ENCODE measurements at regions not wholly inside any gene's neighbourhood (a gene's known extent, or its start where the extent isn't known, plus 50 kb on each side); places are given as distances from the start of the nearest gene placed in this dataset.

GRCh38 chr2:144333143-144333555 is 186.8 kb downstream of the ZEB2 start:
- no peak for DNase-seq

- DNase-seq, result peak; percentile 96
Measured at GRCh38 chr2:144332356-144333142, 187.4 kb downstream of the ZEB2 start.

GRCh38 chr2:144331674-144332355 is 188.1 kb downstream of the ZEB2 start:
- DNase-seq, result no peak

- DNase-seq, result peak; percentile 71
Measured at GRCh38 chr2:144330951-144331673, 188.8 kb downstream of the ZEB2 start.

- no peak for DNase-seq
Measured at GRCh38 chr2:144329472-144329871, 190.4 kb downstream of the ZEB2 start.

DNA sequence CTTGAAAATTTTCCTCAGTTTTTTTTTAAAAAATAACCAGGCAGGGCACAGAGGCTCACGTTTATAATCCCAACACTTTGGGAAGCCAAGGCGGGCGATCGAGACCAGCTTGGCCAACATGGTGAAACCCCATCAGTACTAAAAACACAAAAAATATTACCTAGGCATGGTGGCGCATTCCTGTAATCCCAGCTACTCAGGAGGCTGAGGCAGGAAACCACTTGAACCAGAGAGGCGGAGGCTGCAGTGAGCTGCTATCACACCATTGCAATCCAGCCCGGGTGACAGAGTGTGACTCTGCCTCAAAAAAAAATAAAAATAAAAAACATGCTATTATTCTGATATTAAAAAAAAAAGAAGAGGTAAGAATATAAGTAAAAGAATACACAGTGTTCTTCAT is 191.0 kb downstream of the ZEB2 start:
- no peak for DNase-seq

GRCh38 chr2:144326825-144327224 is 193.1 kb downstream of the ZEB2 start:
- no peak for DNase-seq

- DNase-seq, result no peak
Measured at GRCh38 chr2:144325086-144325485, 194.8 kb downstream of the ZEB2 start.

DNA sequence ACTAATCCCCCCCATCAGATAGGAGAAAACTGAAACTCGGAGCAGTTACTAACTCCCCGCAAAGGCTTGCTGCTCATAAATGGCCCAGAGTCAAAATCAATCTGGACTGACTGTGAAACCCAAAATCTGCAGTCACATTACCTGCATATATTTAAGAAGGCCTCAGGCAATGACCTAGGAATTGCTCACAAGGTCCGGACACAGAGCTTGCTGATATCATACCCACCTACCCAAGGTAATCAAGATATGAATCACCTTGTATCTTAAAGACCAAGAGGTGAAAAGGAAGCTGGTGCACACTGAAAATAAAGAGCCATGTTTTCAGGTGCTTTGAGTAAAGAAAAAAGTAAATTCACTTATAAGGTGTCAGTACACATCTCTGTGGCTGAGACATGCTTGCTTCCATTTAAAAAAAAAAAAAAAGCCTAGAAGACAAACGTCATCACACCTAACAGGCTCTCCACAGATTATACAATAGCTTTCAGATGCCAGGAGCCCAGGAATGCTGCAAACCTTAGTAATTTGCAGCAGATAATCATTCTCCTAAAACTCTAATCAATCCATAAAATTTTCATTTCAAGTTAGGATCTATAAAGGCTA is 195.4 kb downstream of the ZEB2 start:
- DNase-seq, result no peak

GRCh38 chr2:144323946-144324345 is 196.0 kb downstream of the ZEB2 start:
- no peak for DNase-seq

DNA sequence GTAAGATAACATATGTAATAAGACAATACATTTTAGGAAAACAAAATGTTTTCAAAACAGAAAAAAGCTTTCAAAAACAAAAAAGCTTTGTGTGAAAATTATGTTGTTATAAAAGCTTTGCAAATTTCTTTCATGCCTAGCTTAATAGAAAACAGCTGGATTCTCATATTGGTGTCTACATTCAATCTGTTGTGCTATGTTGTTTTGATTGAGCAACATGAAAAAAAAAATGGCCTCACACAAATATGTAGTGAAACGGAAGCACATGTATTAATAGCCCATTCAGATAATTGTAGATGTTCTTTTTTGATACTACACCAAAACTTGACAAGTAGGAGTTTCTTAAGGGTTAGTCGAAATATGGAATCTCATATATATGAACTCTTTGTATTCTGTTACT is 197.5 kb downstream of the ZEB2 start:
- DNase-seq, result no peak

- no peak for DNase-seq
Measured at GRCh38 chr2:144320491-144320890, 199.4 kb downstream of the ZEB2 start.

DNA sequence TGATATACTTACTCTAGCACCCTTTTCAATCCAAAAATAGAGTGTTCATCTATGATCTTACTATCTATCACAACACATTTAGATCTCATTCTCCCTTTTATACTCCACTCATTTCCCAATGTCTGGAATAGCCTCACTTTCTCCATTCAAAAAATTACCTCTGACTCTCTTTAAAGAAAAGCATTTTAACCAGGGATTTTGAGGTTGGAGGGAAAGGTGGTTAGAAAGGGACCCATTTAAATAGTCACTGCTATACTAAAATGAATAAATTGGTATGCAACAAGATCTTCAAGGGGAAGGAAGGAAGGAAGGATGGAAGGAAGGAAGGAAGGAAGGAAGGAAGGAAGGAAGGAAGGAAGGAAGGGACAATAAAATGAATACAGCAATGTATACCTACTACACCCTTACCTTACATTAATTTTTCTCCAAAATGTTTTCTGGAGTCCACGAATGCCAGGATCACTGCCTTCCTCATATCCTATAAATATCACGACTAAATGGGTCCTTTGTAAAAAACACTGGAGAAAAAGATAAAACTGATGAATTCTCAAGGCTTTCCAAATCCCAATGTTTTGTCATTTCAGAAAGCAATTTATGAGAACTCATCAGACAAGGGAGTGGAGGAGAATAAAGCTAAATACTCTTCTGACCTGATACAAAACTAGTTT is 202.7 kb downstream of the ZEB2 start:
- no peak for DNase-seq

GRCh38 chr2:144310889-144311608 is 208.9 kb downstream of the ZEB2 start:
- peak; percentile 43 for DNase-seq

GRCh38 chr2:144310484-144310883 is 209.4 kb downstream of the ZEB2 start:
- DNase-seq, result no peak

DNA sequence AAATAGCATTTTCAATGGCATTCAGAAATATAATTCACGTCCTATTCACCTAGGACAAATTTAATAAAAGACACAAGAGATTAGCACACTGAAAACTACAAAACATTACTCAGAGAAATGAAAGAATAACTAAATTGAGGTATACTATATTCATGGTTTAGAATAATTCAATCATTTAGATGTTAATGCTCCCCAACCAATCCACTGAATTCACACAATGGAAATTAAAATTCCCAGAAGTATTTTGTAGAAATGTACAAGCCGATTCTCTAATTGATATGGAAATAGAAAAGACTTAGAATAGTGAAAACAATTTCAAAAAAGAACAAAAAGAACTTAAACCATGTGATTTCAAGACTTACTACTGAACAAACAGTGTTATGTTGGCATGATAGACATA is 212.2 kb downstream of the ZEB2 start:
- DNase-seq, result no peak

DNA sequence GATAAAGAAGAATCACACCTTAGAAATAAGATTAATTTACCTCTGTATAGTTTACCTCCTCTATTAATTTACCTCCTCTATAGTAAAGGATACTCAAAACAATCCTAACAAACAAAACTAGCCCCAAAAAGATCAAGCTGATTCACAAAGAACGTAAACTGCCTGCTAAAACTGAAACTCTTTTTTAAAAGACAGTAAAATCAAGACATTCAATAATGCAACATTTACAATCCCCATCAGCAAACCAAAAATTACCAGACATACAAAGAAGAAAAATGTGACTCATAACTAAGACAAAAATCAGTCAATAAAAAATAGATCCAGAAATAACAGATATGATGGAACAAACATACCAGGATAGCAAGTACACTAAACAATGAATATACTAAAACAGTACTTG is 215.7 kb downstream of the ZEB2 start:
- no peak for DNase-seq

GRCh38 chr2:144300632-144301031 is 219.3 kb downstream of the ZEB2 start:
- no peak for DNase-seq

DNA sequence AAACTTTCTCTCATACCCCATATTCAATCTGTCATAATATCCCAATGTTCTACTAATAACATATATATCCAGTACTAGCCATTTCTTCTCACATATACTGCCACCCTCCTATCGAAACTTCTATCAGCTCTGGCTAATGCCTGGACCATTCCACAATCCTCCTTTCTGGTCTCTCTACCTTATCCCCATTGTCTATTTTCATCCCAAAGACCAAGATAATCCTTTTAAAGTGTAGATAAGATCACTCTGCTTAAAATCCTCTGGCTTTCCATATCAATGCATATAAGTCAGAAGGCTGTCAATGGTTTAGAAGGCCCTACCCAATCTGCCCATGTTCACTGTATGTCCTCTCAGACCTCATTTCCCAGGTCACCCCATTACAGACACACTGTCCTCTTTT is 229.6 kb downstream of the ZEB2 start:
- DNase-seq, result no peak

GRCh38 chr2:144288438-144288837 is 231.5 kb downstream of the ZEB2 start:
- DNase-seq, result no peak

- DNase-seq, result no peak
Measured at GRCh38 chr2:144285324-144285723, 234.6 kb downstream of the ZEB2 start.

DNA sequence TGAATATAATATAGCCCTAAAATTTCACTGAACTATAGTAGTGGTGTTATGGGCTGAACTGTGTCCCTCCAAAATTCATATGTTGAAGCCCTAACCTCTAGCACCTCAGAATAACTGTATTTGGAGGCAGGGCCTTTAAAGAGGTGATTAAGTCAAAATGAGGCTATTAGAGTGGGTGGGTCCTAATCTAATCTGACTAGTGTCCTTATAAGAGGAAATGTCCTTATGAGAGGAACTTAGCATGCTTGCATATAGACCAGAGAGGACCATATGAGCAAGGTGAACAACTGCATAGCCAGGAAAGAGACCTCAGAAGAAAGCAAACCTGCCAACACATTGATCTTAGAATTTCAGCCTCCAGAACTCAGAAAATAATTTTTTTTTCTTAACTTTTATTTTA is 238.4 kb downstream of the ZEB2 start:
- DNase-seq, result peak; percentile 51
